CD14-positive monocyte (primary cell): ENCODE measurements at regions not wholly inside any gene's neighbourhood (a gene's known extent, or its start where the extent isn't known, plus 50 kb on each side); places are given as distances from the start of the nearest gene placed in this dataset.

Experiments used
- DNase-seq, 3 donors: peaks; one replicate each; pipeline ENCODE4 v3.0.0-alpha.2; 2011 to 2022
- H2AFZ ChIP-seq: 2 replicates; pipeline ENCODE4 v1.6.0; 2012; ENCODE audit warnings: mild to moderate bottlenecking, low read depth, low read length, inconsistent platforms; ENCODE audit not compliant: insufficient read depth, poor library complexity, severe bottlenecking
- H3K27ac ChIP-seq, 2 donors: 1 replicate in 1 of 2; 2 replicates in 1 of 2; pipeline ENCODE4 v1.5.1; 2012 to 2013; ENCODE audit warnings: low read length in 2 of 2, control low read depth in 1 of 2, inconsistent platforms in 1 of 2, low read depth in 1 of 2, mild to moderate bottlenecking in 1 of 2
- H3K27me3 ChIP-seq, 2 donors: one replicate each; pipeline versions ENCODE4 v1.6.0 to v1.6.1; 2011 to 2013; ENCODE audit warnings: low read length in 2 of 2; ENCODE audit not compliant: control insufficient read depth in 2 of 2, insufficient read depth in 2 of 2
- H3K36me3 ChIP-seq, 2 donors: replicated peaks in 1 of 2; 1 replicate in 1 of 2; 2 replicates in 1 of 2; pipeline versions ENCODE4 v1.5.1 to v1.6.1; 2012 to 2013; ENCODE audit warnings: low read length in 2 of 2, control low read depth in 1 of 2, inconsistent platforms in 1 of 2, mild to moderate bottlenecking in 1 of 2; ENCODE audit not compliant: insufficient read depth in 2 of 2, control insufficient read depth in 1 of 2
- H3K4me1 ChIP-seq, 2 donors: 1 replicate in 1 of 2; 2 replicates in 1 of 2; pipeline versions ENCODE4 v1.5.1 to v1.6.1; 2012 to 2013; ENCODE audit warnings: low read length in 2 of 2, control low read depth in 1 of 2, inconsistent platforms in 1 of 2, mild to moderate bottlenecking in 1 of 2, moderate library complexity in 1 of 2; ENCODE audit not compliant: insufficient read depth in 2 of 2, control insufficient read depth in 1 of 2
- H3K4me2 ChIP-seq: replicated peaks from 2 replicates; pipeline ENCODE3; 2012; ENCODE audit warnings: low read length, moderate library complexity, mild to moderate bottlenecking; ENCODE audit not compliant: poor library complexity, severe bottlenecking; ENCODE audit errors: extremely low read depth
- H3K4me3 ChIP-seq, 3 experiments: fragments of 200-600 bp in 1 of 3; sonication (generic) in 1 of 3; replicated peaks in 1 of 3; 1 replicate in 2 of 3; 2 replicates in 1 of 3; pipeline ENCODE4 v1.5.1; 2011 to 2013; ENCODE audit warnings: low read length in 3 of 3, mild to moderate bottlenecking in 3 of 3, control low read depth in 2 of 3, low read depth in 2 of 3, inconsistent platforms in 1 of 3, moderate library complexity in 1 of 3
- H3K79me2 ChIP-seq: 2 replicates; pipeline ENCODE4 v1.6.0; 2012; ENCODE audit warnings: mild to moderate bottlenecking, control low read depth, inconsistent platforms, low read length, moderate library complexity; ENCODE audit not compliant: insufficient read depth
- H3K9ac ChIP-seq: 2 replicates; pipeline ENCODE4 v1.6.0; 2017; ENCODE audit warnings: low read length, mild to moderate bottlenecking; ENCODE audit not compliant: insufficient read depth, poor library complexity, severe bottlenecking
- H3K9me3 ChIP-seq, 2 donors: replicated peaks in 1 of 2; 1 replicate in 1 of 2; 2 replicates in 1 of 2; pipeline versions ENCODE4 v1.5.1 to v1.6.1; 2012 to 2013; ENCODE audit warnings: low read length in 2 of 2, control low read depth in 1 of 2; ENCODE audit not compliant: control insufficient read depth in 1 of 2, insufficient read depth in 1 of 2
- H4K20me1 ChIP-seq: 2 replicates; pipeline ENCODE4 v1.6.0; 2012; ENCODE audit warnings: mild to moderate bottlenecking, low read length, control low read depth, moderate library complexity; ENCODE audit not compliant: insufficient read depth
- H3K27ac Mint-ChIP-seq, 7 donors: one replicate each; pipeline ENCODE4 v1.8.0; 2020; ENCODE audit warnings: mild to moderate bottlenecking in 7 of 7, mixed read lengths in 7 of 7, moderate library complexity in 6 of 7, inconsistent platforms in 2 of 7
- H3K27me3 Mint-ChIP-seq, 3 donors: one replicate each; pipeline ENCODE4 v1.8.0; 2021 to 2022; ENCODE audit warnings: low read depth in 3 of 3, mild to moderate bottlenecking in 3 of 3, mixed read lengths in 3 of 3, moderate library complexity in 3 of 3, inconsistent platforms in 1 of 3
- H3K36me3 Mint-ChIP-seq, 2 donors: one replicate each; pipeline ENCODE4 v1.8.0; 2020; ENCODE audit warnings: mixed read lengths in 2 of 2, inconsistent platforms in 1 of 2, mild to moderate bottlenecking in 1 of 2
- H3K4me1 Mint-ChIP-seq: one replicate; pipeline ENCODE4 v1.8.0; 2020; ENCODE audit warnings: mild to moderate bottlenecking, mixed read lengths
- H3K4me3 Mint-ChIP-seq, 2 donors: one replicate each; pipeline ENCODE4 v1.8.0; 2020; ENCODE audit warnings: mild to moderate bottlenecking in 2 of 2, mixed read lengths in 2 of 2, moderate library complexity in 1 of 2
- H3K9me3 Mint-ChIP-seq, 7 donors: one replicate each; pipeline ENCODE4 v1.8.0; 2020 to 2022; ENCODE audit warnings: mixed read lengths in 7 of 7, mild to moderate bottlenecking in 6 of 7, moderate library complexity in 6 of 7, inconsistent platforms in 2 of 7
- WGBS: methylation state at CpG from one replicate; pipeline ENCODE4 v1.1.5; 2013; ENCODE audit warnings: missing lambda C conversion rate; ENCODE audit not compliant: insufficient coverage; 5-methylcytosine and 5-hydroxymethylcytosine counted together
- intact Hi-C, 2 donors: fragments of 100-400 bp; cut with micrococcal nuclease; formaldehyde crosslinking; loops; one replicate each; pipeline versions ENCODE4 v1.15.0 to v1.15.1; 2023
- TF ChIP-seq, protein P1 (sequence below): fragments of 200-600 bp; IDR thresholded peaks from one replicate; pipeline ENCODE4 v1.8.0; 2022; ENCODE audit warnings: antibody characterized with exemption, mild to moderate bottlenecking

DNA sequence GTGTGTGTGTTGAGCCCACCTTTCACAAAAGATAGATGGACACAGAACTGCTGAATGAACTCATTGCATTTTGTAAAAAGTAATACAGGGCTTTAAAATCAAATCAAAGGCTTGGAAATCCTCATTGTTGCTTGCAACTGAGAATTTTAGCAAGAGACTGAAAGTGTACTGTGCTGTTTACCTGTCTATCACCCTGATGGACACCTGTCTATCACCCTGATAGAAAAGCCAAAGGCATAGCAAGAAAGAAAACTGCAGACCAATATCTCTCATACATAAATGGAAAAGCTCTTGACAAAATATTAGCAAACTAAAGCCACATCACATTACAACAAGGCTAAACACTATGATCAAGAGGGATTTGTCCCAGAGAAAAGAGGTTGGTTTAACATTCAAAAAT lies 107.5 kb upstream of the TMEM18 start:
- Histone ChIP-seq H3K4me2 (no peak overlapping the region), H2AFZ (no peak overlapping the region), H3K9me3 (peaks cover 8 to 20% of the 10 kb centered on the region in 2 donors), H4K20me1 (no peaks in the 10 kb centered on the region), H3K79me2 (no peaks in the 10 kb centered on the region), H3K4me1 (no peaks in the 10 kb centered on the region), H3K36me3 (no peaks in the 10 kb centered on the region), H3K27ac (no peak overlapping the region), H3K4me3 (no peak overlapping the region), H3K27me3 (no peaks in the 10 kb centered on the region), H3K9ac (no peak overlapping the region)
- Mint-ChIP-seq H3K9me3 (peaks cover 6 to 20% (median 14%) of the 10 kb centered on the region in 7 donors), H3K27ac (no peak overlapping the region), H3K4me1 (no peaks in the 10 kb centered on the region), H3K27me3 (peaks cover 0 to 3% (median 1%) of the 10 kb centered on the region in 3 donors), H3K4me3 (no peak overlapping the region), H3K36me3 (no peaks in the 10 kb centered on the region)
- intact Hi-C loops, result no loop called here
- DNase-seq, result no peak
- TF ChIP-seq, protein P1, sequence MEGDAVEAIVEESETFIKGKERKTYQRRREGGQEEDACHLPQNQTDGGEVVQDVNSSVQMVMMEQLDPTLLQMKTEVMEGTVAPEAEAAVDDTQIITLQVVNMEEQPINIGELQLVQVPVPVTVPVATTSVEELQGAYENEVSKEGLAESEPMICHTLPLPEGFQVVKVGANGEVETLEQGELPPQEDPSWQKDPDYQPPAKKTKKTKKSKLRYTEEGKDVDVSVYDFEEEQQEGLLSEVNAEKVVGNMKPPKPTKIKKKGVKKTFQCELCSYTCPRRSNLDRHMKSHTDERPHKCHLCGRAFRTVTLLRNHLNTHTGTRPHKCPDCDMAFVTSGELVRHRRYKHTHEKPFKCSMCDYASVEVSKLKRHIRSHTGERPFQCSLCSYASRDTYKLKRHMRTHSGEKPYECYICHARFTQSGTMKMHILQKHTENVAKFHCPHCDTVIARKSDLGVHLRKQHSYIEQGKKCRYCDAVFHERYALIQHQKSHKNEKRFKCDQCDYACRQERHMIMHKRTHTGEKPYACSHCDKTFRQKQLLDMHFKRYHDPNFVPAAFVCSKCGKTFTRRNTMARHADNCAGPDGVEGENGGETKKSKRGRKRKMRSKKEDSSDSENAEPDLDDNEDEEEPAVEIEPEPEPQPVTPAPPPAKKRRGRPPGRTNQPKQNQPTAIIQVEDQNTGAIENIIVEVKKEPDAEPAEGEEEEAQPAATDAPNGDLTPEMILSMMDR, result no peak

DNA sequence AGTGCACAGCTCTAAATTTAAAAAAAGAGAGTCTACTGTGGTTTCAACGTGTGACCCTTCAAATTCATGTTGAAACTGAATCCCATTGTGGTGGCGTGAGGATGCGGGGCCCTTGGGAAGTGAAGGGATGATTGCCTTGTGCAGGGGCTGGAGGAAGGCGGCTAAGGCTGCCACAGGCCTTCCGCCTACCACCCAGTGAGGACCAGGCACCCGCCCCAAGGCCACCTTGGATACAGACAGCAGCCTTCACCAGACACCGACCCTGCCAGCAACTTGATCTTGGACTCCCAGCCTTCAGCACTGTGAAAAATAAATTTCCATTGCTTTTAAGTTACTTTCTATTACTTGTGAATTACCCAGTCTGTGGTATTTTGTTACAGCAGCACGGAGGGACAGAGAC lies 103.4 kb upstream of the TMEM18 start:
- Histone ChIP-seq H2AFZ (no peak overlapping the region), H3K9ac (no peak overlapping the region), H3K4me1 (no peaks in the 10 kb centered on the region), H4K20me1 (no peaks in the 10 kb centered on the region), H3K9me3 (peaks cover 0 to 3% of the 10 kb centered on the region in 2 donors), H3K4me3 (no peak overlapping the region), H3K27ac (no peak overlapping the region), H3K4me2 (no peak overlapping the region), H3K27me3 (no peaks in the 10 kb centered on the region), H3K36me3 (no peaks in the 10 kb centered on the region), H3K79me2 (no peaks in the 10 kb centered on the region)
- H3K4me1 Mint-ChIP-seq, result no peaks in the 10 kb centered on the region
- no peak overlapping the region for H3K27ac Mint-ChIP-seq
- DNase-seq, result no peak
- intact Hi-C loops, result no loop called here
- H3K9me3 Mint-ChIP-seq, result peaks cover 0 to 10% (median 3%) of the 10 kb centered on the region in 7 donors
- 85% methylated on average over 7 of the region's 8 CpGs for WGBS
- TF ChIP-seq, protein P1, result no peak
- H3K27me3 Mint-ChIP-seq, result peaks cover 0 to 6% (median 1%) of the 10 kb centered on the region in 3 donors
- no peaks in the 10 kb centered on the region for H3K36me3 Mint-ChIP-seq
- H3K4me3 Mint-ChIP-seq, result no peak overlapping the region
